Duodenal mucosa (tissue), 2 donors: ENCODE measurements at regions not wholly inside any gene's neighbourhood (a gene's known extent, or its start where the extent isn't known, plus 50 kb on each side); places are given as distances from the start of the nearest gene placed in this dataset.

ENCODE experiments used
- H3K27ac ChIP-seq: one replicate; pipeline ENCODE4 v1.7.0; 2013; ENCODE audit warnings: low read depth, low read length
- H3K27me3 ChIP-seq, 2 donors: one replicate each; pipeline ENCODE4 v1.7.0; 2013; ENCODE audit warnings: low read length in 2 of 2, control low read depth in 1 of 2; ENCODE audit not compliant: insufficient read depth in 2 of 2, control insufficient read depth in 1 of 2
- H3K36me3 ChIP-seq, 2 donors: one replicate each; pipeline ENCODE4 v1.7.0; 2013; ENCODE audit warnings: low read length in 2 of 2, control low read depth in 1 of 2; ENCODE audit not compliant: insufficient read depth in 2 of 2, control insufficient read depth in 1 of 2
- H3K4me1 ChIP-seq, 2 donors: one replicate each; pipeline ENCODE4 v1.7.0; 2013; ENCODE audit warnings: low read length in 2 of 2, control low read depth in 1 of 2; ENCODE audit not compliant: insufficient read depth in 2 of 2, control insufficient read depth in 1 of 2
- H3K4me3 ChIP-seq, 2 donors: one replicate each; pipeline ENCODE4 v1.7.0; 2013; ENCODE audit warnings: low read length in 2 of 2, low read depth in 1 of 2
- H3K9ac ChIP-seq, 2 donors: one replicate each; pipeline ENCODE4 v1.7.0; 2013; ENCODE audit warnings: low read length in 2 of 2, low read depth in 1 of 2
- H3K9me3 ChIP-seq, 2 donors: one replicate each; pipeline ENCODE4 v1.7.0; 2013; ENCODE audit warnings: low read length in 2 of 2, control low read depth in 1 of 2; ENCODE audit not compliant: control insufficient read depth in 1 of 2

- Histone ChIP-seq H3K4me3 (no peak overlapping the region), H3K36me3 (no peaks in the 10 kb centered on the region), H3K4me1 (no peaks in the 10 kb centered on the region), H3K9me3 (no peaks in the 10 kb centered on the region), H3K27ac (no peak overlapping the region), H3K27me3 (no peaks in the 10 kb centered on the region), H3K9ac (no peak overlapping the region)
These were observed 460.2 kb upstream of the SMIM31 start for GRCh38 chr4:164293743-164294142.

- Histone ChIP-seq H3K4me3 (no peak overlapping the region), H3K4me1 (no peaks in the 10 kb centered on the region), H3K27me3 (no peaks in the 10 kb centered on the region), H3K36me3 (no peaks in the 10 kb centered on the region), H3K27ac (no peak overlapping the region), H3K9me3 (no peaks in the 10 kb centered on the region), H3K9ac (no peak overlapping the region)
These were observed 452.5 kb upstream of the SMIM31 start for GRCh38 chr4:164301430-164301829.

- Histone ChIP-seq H3K4me1 (no peaks in the 10 kb centered on the region), H3K36me3 (no peaks in the 10 kb centered on the region), H3K27ac (no peak overlapping the region), H3K4me3 (no peak overlapping the region), H3K9me3 (no peaks in the 10 kb centered on the region), H3K9ac (no peak overlapping the region), H3K27me3 (no peaks in the 10 kb centered on the region)
These were observed 449.8 kb upstream of the SMIM31 start for GRCh38 chr4:164304101-164304639.

GRCh38 chr4:164304861-164305260 is 449.1 kb upstream of the SMIM31 start:
- Histone ChIP-seq H3K9ac (no peak overlapping the region), H3K4me3 (no peak overlapping the region), H3K36me3 (no peaks in the 10 kb centered on the region), H3K9me3 (no peaks in the 10 kb centered on the region), H3K27ac (no peak overlapping the region), H3K27me3 (no peaks in the 10 kb centered on the region), H3K4me1 (no peaks in the 10 kb centered on the region)

GRCh38 chr4:164307262-164307661 is 446.7 kb upstream of the SMIM31 start:
- no peaks in the 10 kb centered on the region for H3K9me3 ChIP-seq
- H3K4me3 ChIP-seq = no peak overlapping the region
- no peaks in the 10 kb centered on the region for H3K27me3 ChIP-seq
- no peaks in the 10 kb centered on the region for H3K4me1 ChIP-seq
- H3K36me3 ChIP-seq = no peaks in the 10 kb centered on the region
- H3K9ac ChIP-seq = no peak overlapping the region
- no peak overlapping the region for H3K27ac ChIP-seq

- Histone ChIP-seq H3K27me3 (no peaks in the 10 kb centered on the region), H3K4me3 (no peak overlapping the region), H3K9ac (no peak overlapping the region), H3K4me1 (no peaks in the 10 kb centered on the region), H3K9me3 (no peaks in the 10 kb centered on the region), H3K36me3 (no peaks in the 10 kb centered on the region), H3K27ac (no peak overlapping the region)
These were observed 441.3 kb upstream of the SMIM31 start for GRCh38 chr4:164312671-164313070.

- Histone ChIP-seq H3K4me3 (no peak overlapping the region), H3K4me1 (no peaks in the 10 kb centered on the region), H3K9me3 (no peaks in the 10 kb centered on the region), H3K27ac (no peak overlapping the region), H3K9ac (no peak overlapping the region), H3K36me3 (no peaks in the 10 kb centered on the region), H3K27me3 (no peaks in the 10 kb centered on the region)
These were observed 440.1 kb upstream of the SMIM31 start for GRCh38 chr4:164313853-164314252.

- H3K27ac ChIP-seq = no peak overlapping the region
- H3K9me3 ChIP-seq = no peaks in the 10 kb centered on the region
- H3K27me3 ChIP-seq = no peaks in the 10 kb centered on the region
- no peaks in the 10 kb centered on the region for H3K4me1 ChIP-seq
- no peak overlapping the region for H3K4me3 ChIP-seq
- H3K9ac ChIP-seq = no peak overlapping the region
- no peaks in the 10 kb centered on the region for H3K36me3 ChIP-seq
These were observed 435.6 kb upstream of the SMIM31 start for GRCh38 chr4:164318350-164318749.

GRCh38 chr4:164319688-164320087 is 434.2 kb upstream of the SMIM31 start:
- Histone ChIP-seq H3K36me3 (no peaks in the 10 kb centered on the region), H3K9me3 (no peaks in the 10 kb centered on the region), H3K4me3 (no peak overlapping the region), H3K9ac (no peak overlapping the region), H3K27ac (no peak overlapping the region), H3K4me1 (no peaks in the 10 kb centered on the region), H3K27me3 (no peaks in the 10 kb centered on the region)

- no peaks in the 10 kb centered on the region for H3K9me3 ChIP-seq
- H3K4me3 ChIP-seq = no peak overlapping the region
- H3K27ac ChIP-seq = no peak overlapping the region
- H3K9ac ChIP-seq = no peak overlapping the region
- H3K36me3 ChIP-seq = no peaks in the 10 kb centered on the region
- H3K4me1 ChIP-seq = no peaks in the 10 kb centered on the region
- no peaks in the 10 kb centered on the region for H3K27me3 ChIP-seq
These were observed 433.1 kb upstream of the SMIM31 start for GRCh38 chr4:164320847-164321246.

- Histone ChIP-seq H3K9me3 (no peaks in the 10 kb centered on the region), H3K4me1 (no peaks in the 10 kb centered on the region), H3K9ac (no peak overlapping the region), H3K36me3 (no peaks in the 10 kb centered on the region), H3K27me3 (no peaks in the 10 kb centered on the region), H3K4me3 (no peak overlapping the region), H3K27ac (no peak overlapping the region)
These were observed 427.9 kb upstream of the SMIM31 start for GRCh38 chr4:164326056-164326455.
